ENCODE measurements at regions not wholly inside any gene's neighbourhood (a gene's known extent, or its start where the extent isn't known, plus 50 kb on each side); places are given as distances from the start of the nearest gene placed in this dataset.

DNA sequence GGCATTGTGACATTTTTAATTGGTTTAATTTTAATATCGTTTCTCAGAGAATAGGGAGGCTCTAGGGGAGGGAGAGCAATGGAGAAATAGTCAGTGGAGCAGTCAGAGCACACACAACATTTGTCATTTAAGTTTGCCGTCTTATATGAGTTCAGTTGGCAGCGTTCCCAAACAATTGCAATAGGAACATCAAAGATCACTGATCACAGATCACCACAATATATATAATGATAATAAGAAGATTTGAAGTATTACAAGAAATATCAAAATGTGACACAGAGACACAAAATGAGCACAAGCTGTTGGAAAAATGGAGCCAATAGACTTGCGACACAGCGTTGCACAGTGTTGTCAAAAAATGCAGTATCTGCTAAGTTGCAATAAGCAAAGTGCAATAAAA is 303.7 kb downstream of the CDH19 start:
- no peak overlapping the region for H3K4me3 Mint-ChIP-seq (ENCODE audit: unreplicated experiment)
- DNase-seq (ENCODE audit: extremely low spot score, unreplicated experiment), result no peak
- H3K4me1 Mint-ChIP-seq (ENCODE audit: unreplicated experiment), result no peaks in the 10 kb centered on the region
- H3K9me3 Mint-ChIP-seq (ENCODE audit: unreplicated experiment), result peaks cover 6% of the 10 kb centered on the region
- TF ChIP-seq, protein P1, sequence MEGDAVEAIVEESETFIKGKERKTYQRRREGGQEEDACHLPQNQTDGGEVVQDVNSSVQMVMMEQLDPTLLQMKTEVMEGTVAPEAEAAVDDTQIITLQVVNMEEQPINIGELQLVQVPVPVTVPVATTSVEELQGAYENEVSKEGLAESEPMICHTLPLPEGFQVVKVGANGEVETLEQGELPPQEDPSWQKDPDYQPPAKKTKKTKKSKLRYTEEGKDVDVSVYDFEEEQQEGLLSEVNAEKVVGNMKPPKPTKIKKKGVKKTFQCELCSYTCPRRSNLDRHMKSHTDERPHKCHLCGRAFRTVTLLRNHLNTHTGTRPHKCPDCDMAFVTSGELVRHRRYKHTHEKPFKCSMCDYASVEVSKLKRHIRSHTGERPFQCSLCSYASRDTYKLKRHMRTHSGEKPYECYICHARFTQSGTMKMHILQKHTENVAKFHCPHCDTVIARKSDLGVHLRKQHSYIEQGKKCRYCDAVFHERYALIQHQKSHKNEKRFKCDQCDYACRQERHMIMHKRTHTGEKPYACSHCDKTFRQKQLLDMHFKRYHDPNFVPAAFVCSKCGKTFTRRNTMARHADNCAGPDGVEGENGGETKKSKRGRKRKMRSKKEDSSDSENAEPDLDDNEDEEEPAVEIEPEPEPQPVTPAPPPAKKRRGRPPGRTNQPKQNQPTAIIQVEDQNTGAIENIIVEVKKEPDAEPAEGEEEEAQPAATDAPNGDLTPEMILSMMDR (IDR thresholded peaks at IDR 0.05), result no peak
- H3K27ac Mint-ChIP-seq (ENCODE audit: unreplicated experiment), result no peak overlapping the region
- H3K27me3 Mint-ChIP-seq (ENCODE audit: unreplicated experiment), result no peaks in the 10 kb centered on the region
- no peaks in the 10 kb centered on the region for H3K36me3 Mint-ChIP-seq (ENCODE audit: unreplicated experiment)

DNA sequence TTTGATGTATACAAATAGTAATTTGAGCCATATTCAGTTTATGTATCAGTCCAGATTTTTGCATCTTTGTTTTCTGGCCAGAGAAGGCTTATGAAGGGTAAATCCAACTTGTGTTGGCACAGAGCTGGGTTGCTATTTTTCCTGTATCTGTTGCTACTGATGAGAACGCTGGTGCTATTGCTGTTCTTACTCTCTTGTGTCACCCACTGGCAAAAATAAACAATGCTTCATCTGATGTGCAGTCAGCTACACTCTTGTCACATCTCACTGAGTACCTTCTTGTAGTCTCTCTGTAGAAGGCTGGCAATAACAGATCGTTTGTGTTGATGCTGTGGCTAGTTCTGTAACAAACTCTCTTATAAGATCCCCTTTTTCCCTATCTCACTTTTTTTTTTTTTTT is 323.4 kb downstream of the CDH19 start:
- Mint-ChIP-seq H3K9me3 (ENCODE audit: unreplicated experiment) (peaks cover 10% of the 10 kb centered on the region), H3K27ac (ENCODE audit: unreplicated experiment) (no peak overlapping the region), H3K4me1 (ENCODE audit: unreplicated experiment) (no peaks in the 10 kb centered on the region), H3K4me3 (ENCODE audit: unreplicated experiment) (no peak overlapping the region), H3K36me3 (ENCODE audit: unreplicated experiment) (no peaks in the 10 kb centered on the region), H3K27me3 (ENCODE audit: unreplicated experiment) (no peaks in the 10 kb centered on the region)
- TF ChIP-seq, protein P1 (IDR thresholded peaks at IDR 0.05), result no peak
- no peak for DNase-seq (ENCODE audit: extremely low spot score, unreplicated experiment)

DNA sequence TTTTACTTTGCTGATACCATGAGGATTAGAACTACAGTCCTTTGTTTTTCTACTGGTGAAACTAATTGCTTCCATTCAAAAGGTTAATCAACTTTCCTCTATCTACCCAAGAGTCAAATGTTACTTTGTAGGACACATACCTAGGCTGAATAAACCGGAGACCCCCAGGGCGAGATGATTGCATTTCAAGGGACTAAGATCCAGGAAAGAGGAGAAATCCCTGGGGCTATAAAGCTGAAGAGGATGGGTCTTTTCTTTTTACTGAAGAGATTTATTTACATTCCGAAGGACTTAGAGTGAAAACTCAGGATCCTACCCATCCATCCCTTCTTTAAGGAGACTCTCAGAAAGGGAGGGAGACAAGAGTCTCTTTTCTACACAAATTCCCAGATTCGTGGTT is 331.9 kb downstream of the CDH19 start:
- TF ChIP-seq, protein P1 (IDR thresholded peaks at IDR 0.05), result no peak
- H3K4me1 Mint-ChIP-seq (ENCODE audit: unreplicated experiment), result no peaks in the 10 kb centered on the region
- no peaks in the 10 kb centered on the region for H3K36me3 Mint-ChIP-seq (ENCODE audit: unreplicated experiment)
- peaks cover 60% of the 10 kb centered on the region for H3K9me3 Mint-ChIP-seq (ENCODE audit: unreplicated experiment)
- no peak for DNase-seq (ENCODE audit: extremely low spot score, unreplicated experiment)
- no peak overlapping the region for H3K4me3 Mint-ChIP-seq (ENCODE audit: unreplicated experiment)
- H3K27me3 Mint-ChIP-seq (ENCODE audit: unreplicated experiment), result no peaks in the 10 kb centered on the region
- no peak overlapping the region for H3K27ac Mint-ChIP-seq (ENCODE audit: unreplicated experiment)

DNA sequence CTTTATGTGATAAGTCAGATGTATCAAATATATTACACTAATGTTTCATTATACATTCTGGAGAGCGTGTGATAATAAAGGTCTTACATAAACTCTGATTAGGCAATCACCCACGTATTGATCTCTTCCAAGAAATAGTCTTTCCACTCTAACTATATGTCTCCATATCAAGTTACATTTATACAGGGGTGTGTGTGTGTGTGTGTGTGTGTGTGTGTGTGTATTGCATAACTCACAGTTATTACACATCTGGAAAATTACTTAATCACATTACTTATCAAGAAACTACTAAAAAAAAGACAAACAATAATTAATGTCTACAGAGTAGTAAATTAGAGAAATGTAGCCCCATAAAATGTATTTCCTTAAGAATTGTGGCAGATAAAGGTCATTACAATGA is 339.8 kb downstream of the CDH19 start:
- TF ChIP-seq, protein P1 (IDR thresholded peaks at IDR 0.05), result no peak
- no peak overlapping the region for H3K27ac Mint-ChIP-seq (ENCODE audit: unreplicated experiment)
- H3K36me3 Mint-ChIP-seq (ENCODE audit: unreplicated experiment), result no peaks in the 10 kb centered on the region
- H3K27me3 Mint-ChIP-seq (ENCODE audit: unreplicated experiment), result no peaks in the 10 kb centered on the region
- peaks cover 20% of the 10 kb centered on the region for H3K9me3 Mint-ChIP-seq (ENCODE audit: unreplicated experiment)
- no peak overlapping the region for H3K4me3 Mint-ChIP-seq (ENCODE audit: unreplicated experiment)
- DNase-seq (ENCODE audit: extremely low spot score, unreplicated experiment), result no peak
- H3K4me1 Mint-ChIP-seq (ENCODE audit: unreplicated experiment), result no peaks in the 10 kb centered on the region

DNA sequence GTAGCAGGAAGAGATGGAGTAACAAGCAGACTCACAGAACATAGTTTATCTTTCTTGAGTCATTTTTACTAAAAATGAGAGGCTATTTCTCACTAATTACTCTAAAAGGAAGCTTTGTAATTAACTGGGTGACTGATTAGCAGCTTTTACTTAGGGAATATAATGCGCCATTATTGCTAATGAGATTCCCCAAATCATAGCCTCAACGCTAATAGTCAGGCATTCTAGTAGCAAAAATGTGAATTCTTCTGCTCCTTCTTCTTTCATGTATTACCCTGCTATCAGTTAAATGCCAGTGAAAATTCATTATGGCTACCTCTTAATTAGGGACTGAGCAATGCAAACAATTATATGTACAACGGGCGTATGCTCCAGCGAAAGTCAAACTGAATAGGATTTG is 349.8 kb downstream of the CDH19 start:
- H3K4me1 Mint-ChIP-seq (ENCODE audit: unreplicated experiment), result no peaks in the 10 kb centered on the region
- TF ChIP-seq, protein P1 (IDR thresholded peaks at IDR 0.05), result no peak
- H3K36me3 Mint-ChIP-seq (ENCODE audit: unreplicated experiment), result no peaks in the 10 kb centered on the region
- H3K4me3 Mint-ChIP-seq (ENCODE audit: unreplicated experiment), result no peak overlapping the region
- no peaks in the 10 kb centered on the region for H3K9me3 Mint-ChIP-seq (ENCODE audit: unreplicated experiment)
- no peak for DNase-seq (ENCODE audit: extremely low spot score, unreplicated experiment)
- no peaks in the 10 kb centered on the region for H3K27me3 Mint-ChIP-seq (ENCODE audit: unreplicated experiment)
- no peak overlapping the region for H3K27ac Mint-ChIP-seq (ENCODE audit: unreplicated experiment)

Data from osteocyte (in vitro differentiated cells).